CD14-positive monocyte (primary cell): ENCODE measurements at regions not wholly inside any gene's neighbourhood (a gene's known extent, or its start where the extent isn't known, plus 50 kb on each side); places are given as distances from the start of the nearest gene placed in this dataset.
A peak's percentile ranks its signal among the peaks of the same experiment; 100 is the strongest.

ENCODE experiments used
- DNase-seq, 3 donors: peaks; one replicate each; pipeline ENCODE4 v3.0.0-alpha.2; 2011 to 2022
- H2AFZ ChIP-seq: 2 replicates; pipeline ENCODE4 v1.6.0; 2012; ENCODE audit warnings: mild to moderate bottlenecking, low read depth, low read length, inconsistent platforms; ENCODE audit not compliant: insufficient read depth, poor library complexity, severe bottlenecking
- H3K27ac ChIP-seq, 2 donors: 1 replicate in 1 of 2; 2 replicates in 1 of 2; pipeline ENCODE4 v1.5.1; 2012 to 2013; ENCODE audit warnings: low read length in 2 of 2, control low read depth in 1 of 2, inconsistent platforms in 1 of 2, low read depth in 1 of 2, mild to moderate bottlenecking in 1 of 2
- H3K27me3 ChIP-seq, 2 donors: one replicate each; pipeline versions ENCODE4 v1.6.0 to v1.6.1; 2011 to 2013; ENCODE audit warnings: low read length in 2 of 2; ENCODE audit not compliant: control insufficient read depth in 2 of 2, insufficient read depth in 2 of 2
- H3K36me3 ChIP-seq, 2 donors: replicated peaks in 1 of 2; 1 replicate in 1 of 2; 2 replicates in 1 of 2; pipeline versions ENCODE4 v1.5.1 to v1.6.1; 2012 to 2013; ENCODE audit warnings: low read length in 2 of 2, control low read depth in 1 of 2, inconsistent platforms in 1 of 2, mild to moderate bottlenecking in 1 of 2; ENCODE audit not compliant: insufficient read depth in 2 of 2, control insufficient read depth in 1 of 2
- H3K4me1 ChIP-seq, 2 donors: 1 replicate in 1 of 2; 2 replicates in 1 of 2; pipeline versions ENCODE4 v1.5.1 to v1.6.1; 2012 to 2013; ENCODE audit warnings: low read length in 2 of 2, control low read depth in 1 of 2, inconsistent platforms in 1 of 2, mild to moderate bottlenecking in 1 of 2, moderate library complexity in 1 of 2; ENCODE audit not compliant: insufficient read depth in 2 of 2, control insufficient read depth in 1 of 2
- H3K4me2 ChIP-seq: replicated peaks from 2 replicates; pipeline ENCODE3; 2012; ENCODE audit warnings: low read length, moderate library complexity, mild to moderate bottlenecking; ENCODE audit not compliant: poor library complexity, severe bottlenecking; ENCODE audit errors: extremely low read depth
- H3K4me3 ChIP-seq, 3 experiments: fragments of 200-600 bp in 1 of 3; sonication (generic) in 1 of 3; replicated peaks in 1 of 3; 1 replicate in 2 of 3; 2 replicates in 1 of 3; pipeline ENCODE4 v1.5.1; 2011 to 2013; ENCODE audit warnings: low read length in 3 of 3, mild to moderate bottlenecking in 3 of 3, control low read depth in 2 of 3, low read depth in 2 of 3, inconsistent platforms in 1 of 3, moderate library complexity in 1 of 3
- H3K79me2 ChIP-seq: 2 replicates; pipeline ENCODE4 v1.6.0; 2012; ENCODE audit warnings: mild to moderate bottlenecking, control low read depth, inconsistent platforms, low read length, moderate library complexity; ENCODE audit not compliant: insufficient read depth
- H3K9ac ChIP-seq: 2 replicates; pipeline ENCODE4 v1.6.0; 2017; ENCODE audit warnings: low read length, mild to moderate bottlenecking; ENCODE audit not compliant: insufficient read depth, poor library complexity, severe bottlenecking
- H3K9me3 ChIP-seq, 2 donors: replicated peaks in 1 of 2; 1 replicate in 1 of 2; 2 replicates in 1 of 2; pipeline versions ENCODE4 v1.5.1 to v1.6.1; 2012 to 2013; ENCODE audit warnings: low read length in 2 of 2, control low read depth in 1 of 2; ENCODE audit not compliant: control insufficient read depth in 1 of 2, insufficient read depth in 1 of 2
- H4K20me1 ChIP-seq: 2 replicates; pipeline ENCODE4 v1.6.0; 2012; ENCODE audit warnings: mild to moderate bottlenecking, low read length, control low read depth, moderate library complexity; ENCODE audit not compliant: insufficient read depth
- H3K27ac Mint-ChIP-seq, 7 donors: one replicate each; pipeline ENCODE4 v1.8.0; 2020; ENCODE audit warnings: mild to moderate bottlenecking in 7 of 7, mixed read lengths in 7 of 7, moderate library complexity in 6 of 7, inconsistent platforms in 2 of 7
- H3K27me3 Mint-ChIP-seq, 3 donors: one replicate each; pipeline ENCODE4 v1.8.0; 2021 to 2022; ENCODE audit warnings: low read depth in 3 of 3, mild to moderate bottlenecking in 3 of 3, mixed read lengths in 3 of 3, moderate library complexity in 3 of 3, inconsistent platforms in 1 of 3
- H3K36me3 Mint-ChIP-seq, 2 donors: one replicate each; pipeline ENCODE4 v1.8.0; 2020; ENCODE audit warnings: mixed read lengths in 2 of 2, inconsistent platforms in 1 of 2, mild to moderate bottlenecking in 1 of 2
- H3K4me1 Mint-ChIP-seq: one replicate; pipeline ENCODE4 v1.8.0; 2020; ENCODE audit warnings: mild to moderate bottlenecking, mixed read lengths
- H3K4me3 Mint-ChIP-seq, 2 donors: one replicate each; pipeline ENCODE4 v1.8.0; 2020; ENCODE audit warnings: mild to moderate bottlenecking in 2 of 2, mixed read lengths in 2 of 2, moderate library complexity in 1 of 2
- H3K9me3 Mint-ChIP-seq, 7 donors: one replicate each; pipeline ENCODE4 v1.8.0; 2020 to 2022; ENCODE audit warnings: mixed read lengths in 7 of 7, mild to moderate bottlenecking in 6 of 7, moderate library complexity in 6 of 7, inconsistent platforms in 2 of 7
- WGBS: methylation state at CpG from one replicate; pipeline ENCODE4 v1.1.5; 2013; ENCODE audit warnings: missing lambda C conversion rate; ENCODE audit not compliant: insufficient coverage; 5-methylcytosine and 5-hydroxymethylcytosine counted together
- intact Hi-C, 2 donors: fragments of 100-400 bp; cut with micrococcal nuclease; formaldehyde crosslinking; loops; one replicate each; pipeline versions ENCODE4 v1.15.0 to v1.15.1; 2023
- TF ChIP-seq, protein P1 (sequence below): fragments of 200-600 bp; IDR thresholded peaks from one replicate; pipeline ENCODE4 v1.8.0; 2022; ENCODE audit warnings: antibody characterized with exemption, mild to moderate bottlenecking

DNA sequence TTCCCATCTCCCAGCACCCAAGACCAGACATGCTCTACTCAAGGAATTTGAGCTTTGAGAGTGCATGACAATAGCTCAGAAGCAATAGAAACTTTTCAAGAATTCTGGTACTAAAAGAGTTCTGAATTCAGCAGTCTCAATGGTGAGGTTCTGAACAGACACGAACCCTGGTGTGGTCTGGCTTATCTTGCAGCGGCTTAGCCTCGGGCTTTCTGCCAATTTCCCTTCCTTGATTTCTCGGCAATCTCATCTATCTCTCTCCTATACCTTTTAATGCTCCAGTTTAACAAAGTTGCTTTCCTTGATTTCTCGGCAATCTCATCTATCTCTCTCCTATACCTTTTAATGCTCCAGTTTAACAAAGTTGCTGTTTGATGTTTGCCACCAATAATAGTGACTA is 174.6 kb downstream of the SPRY2 start:
- H3K36me3 Mint-ChIP-seq: peaks cover 11 to 14% of the 10 kb centered on the region in 2 donors
- TF ChIP-seq, protein P1, sequence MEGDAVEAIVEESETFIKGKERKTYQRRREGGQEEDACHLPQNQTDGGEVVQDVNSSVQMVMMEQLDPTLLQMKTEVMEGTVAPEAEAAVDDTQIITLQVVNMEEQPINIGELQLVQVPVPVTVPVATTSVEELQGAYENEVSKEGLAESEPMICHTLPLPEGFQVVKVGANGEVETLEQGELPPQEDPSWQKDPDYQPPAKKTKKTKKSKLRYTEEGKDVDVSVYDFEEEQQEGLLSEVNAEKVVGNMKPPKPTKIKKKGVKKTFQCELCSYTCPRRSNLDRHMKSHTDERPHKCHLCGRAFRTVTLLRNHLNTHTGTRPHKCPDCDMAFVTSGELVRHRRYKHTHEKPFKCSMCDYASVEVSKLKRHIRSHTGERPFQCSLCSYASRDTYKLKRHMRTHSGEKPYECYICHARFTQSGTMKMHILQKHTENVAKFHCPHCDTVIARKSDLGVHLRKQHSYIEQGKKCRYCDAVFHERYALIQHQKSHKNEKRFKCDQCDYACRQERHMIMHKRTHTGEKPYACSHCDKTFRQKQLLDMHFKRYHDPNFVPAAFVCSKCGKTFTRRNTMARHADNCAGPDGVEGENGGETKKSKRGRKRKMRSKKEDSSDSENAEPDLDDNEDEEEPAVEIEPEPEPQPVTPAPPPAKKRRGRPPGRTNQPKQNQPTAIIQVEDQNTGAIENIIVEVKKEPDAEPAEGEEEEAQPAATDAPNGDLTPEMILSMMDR: no peak
- peak overlapping the region in 1 of 2 donors; percentile 31 for H3K4me3 Mint-ChIP-seq
- peaks cover 30 to 33% of the 10 kb centered on the region in 2 donors for H3K4me1 ChIP-seq
- peaks cover 7 to 21% (median 9%) of the 10 kb centered on the region in 3 donors for H3K27me3 Mint-ChIP-seq
- DNase-seq: no peak
- no peaks in the 10 kb centered on the region for H4K20me1 ChIP-seq
- peaks cover 0 to 5% of the 10 kb centered on the region in 2 donors for H3K27me3 ChIP-seq
- H3K4me3 ChIP-seq: no peak overlapping the region
- H2AFZ ChIP-seq: no peak overlapping the region
- H3K27ac Mint-ChIP-seq: peak overlapping the region in 3 of 7 donors; percentile 26 to 87 (median 72)
- H3K4me1 Mint-ChIP-seq: peaks cover 41% of the 10 kb centered on the region
- peaks cover 10 to 31% (median 22%) of the 10 kb centered on the region in 7 donors for H3K9me3 Mint-ChIP-seq
- no peaks in the 10 kb centered on the region for H3K79me2 ChIP-seq
- intact Hi-C loops: loop anchor here in 1 of 2 donors (5.0 kb wide), 1 partner anchor 124 kb away; no protein-coding TSS in a partner anchor
- H3K9ac ChIP-seq: no peak overlapping the region
- H3K9me3 ChIP-seq: peaks cover 9 to 14% of the 10 kb centered on the region in 2 donors
- H3K4me2 ChIP-seq: no peak overlapping the region
- 85% methylated on average over 3 of the region's 5 CpGs for WGBS
- H3K27ac ChIP-seq: no peak overlapping the region
- no peaks in the 10 kb centered on the region for H3K36me3 ChIP-seq

DNA sequence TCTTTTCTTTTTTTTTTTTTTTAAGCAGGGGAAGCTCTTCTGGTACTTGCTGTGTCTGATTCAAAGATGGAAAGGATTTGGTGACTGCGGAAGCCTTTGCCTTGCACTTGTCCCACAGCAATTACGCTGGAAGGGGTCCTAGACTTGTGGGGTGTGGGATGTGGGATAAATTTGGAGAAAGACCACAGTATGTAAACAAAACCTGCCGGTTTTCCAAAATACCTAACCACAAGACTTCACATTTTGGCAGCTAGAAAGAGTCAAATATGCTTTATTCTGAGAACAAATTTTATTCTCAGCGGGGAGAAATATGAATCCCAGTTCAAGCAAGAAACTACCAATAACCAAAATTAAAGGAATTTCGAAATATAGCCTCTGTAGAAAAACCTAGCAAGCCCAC is 176.5 kb downstream of the SPRY2 start:
- DNase-seq: no peak
- Histone ChIP-seq H3K27ac (no peak overlapping the region), H3K4me3 (no peak overlapping the region), H3K27me3 (peaks cover 0 to 5% of the 10 kb centered on the region in 2 donors), H3K4me2 (no peak overlapping the region), H4K20me1 (no peaks in the 10 kb centered on the region), H3K9ac (no peak overlapping the region), H2AFZ (no peak overlapping the region), H3K9me3 (peaks cover 9 to 14% of the 10 kb centered on the region in 2 donors), H3K4me1 (peaks cover 20 to 24% of the 10 kb centered on the region in 2 donors), H3K79me2 (no peaks in the 10 kb centered on the region), H3K36me3 (no peaks in the 10 kb centered on the region)
- Mint-ChIP-seq H3K27me3 (peaks cover 7 to 15% (median 9%) of the 10 kb centered on the region in 3 donors), H3K9me3 (peaks cover 13 to 31% (median 24%) of the 10 kb centered on the region in 7 donors), H3K4me3 (peak overlapping the region in 1 of 2 donors; percentile 26), H3K27ac (no peak overlapping the region), H3K4me1 (peaks cover 39% of the 10 kb centered on the region), H3K36me3 (peaks cover 11 to 15% of the 10 kb centered on the region in 2 donors)
- TF ChIP-seq, protein P1: no peak
- WGBS: 20% methylated on average over 1 of the region's 5 CpGs
- intact Hi-C loops: no loop called here
